Chondrocyte (in vitro differentiated cells): ENCODE measurements at regions not wholly inside any gene's neighbourhood (a gene's known extent, or its start where the extent isn't known, plus 50 kb on each side); places are given as distances from the start of the nearest gene placed in this dataset.

Source experiments
- DNase-seq: peaks from one replicate; pipeline ENCODE4 v3.0.0; 2021; ENCODE audit warnings: mixed read lengths, low spot score
- H3K27ac Mint-ChIP-seq: one replicate; pipeline ENCODE4 v1.8.0; 2021; ENCODE audit warnings: mild to moderate bottlenecking, moderate library complexity, mixed read lengths; ENCODE audit not compliant: unreplicated experiment
- H3K27me3 Mint-ChIP-seq: 2 replicates; pipeline ENCODE4 v1.8.0; 2021; ENCODE audit warnings: low read depth, mixed read lengths
- H3K36me3 Mint-ChIP-seq: 2 replicates; pipeline ENCODE4 v1.8.0; 2021; ENCODE audit warnings: low read depth, mixed read lengths
- H3K4me1 Mint-ChIP-seq: 2 replicates; pipeline ENCODE4 v1.8.0; 2021; ENCODE audit warnings: low read depth, mild to moderate bottlenecking, mixed read lengths
- H3K4me3 Mint-ChIP-seq: one replicate; pipeline ENCODE4 v1.8.0; 2021; ENCODE audit warnings: mild to moderate bottlenecking, moderate library complexity, mixed read lengths; ENCODE audit not compliant: unreplicated experiment
- H3K9me3 Mint-ChIP-seq: 2 replicates; pipeline ENCODE4 v1.8.0; 2021; ENCODE audit warnings: low read depth, mixed read lengths
- TF ChIP-seq, protein P1 (sequence below): fragments of 200-600 bp; sonication (generic); IDR thresholded peaks from 2 replicates; pipeline ENCODE4 v1.5.0; 2021; ENCODE audit warnings: antibody characterized with exemption, mild to moderate bottlenecking, moderate library complexity

- DNase-seq, result no peak
- Mint-ChIP-seq H3K27me3 (no peaks in the 10 kb centered on the region), H3K4me3 (no peak overlapping the region), H3K27ac (no peak overlapping the region), H3K36me3 (peaks cover 5% of the 10 kb centered on the region), H3K9me3 (peaks cover 13% of the 10 kb centered on the region), H3K4me1 (peaks cover 10% of the 10 kb centered on the region)
- TF ChIP-seq, protein P1, sequence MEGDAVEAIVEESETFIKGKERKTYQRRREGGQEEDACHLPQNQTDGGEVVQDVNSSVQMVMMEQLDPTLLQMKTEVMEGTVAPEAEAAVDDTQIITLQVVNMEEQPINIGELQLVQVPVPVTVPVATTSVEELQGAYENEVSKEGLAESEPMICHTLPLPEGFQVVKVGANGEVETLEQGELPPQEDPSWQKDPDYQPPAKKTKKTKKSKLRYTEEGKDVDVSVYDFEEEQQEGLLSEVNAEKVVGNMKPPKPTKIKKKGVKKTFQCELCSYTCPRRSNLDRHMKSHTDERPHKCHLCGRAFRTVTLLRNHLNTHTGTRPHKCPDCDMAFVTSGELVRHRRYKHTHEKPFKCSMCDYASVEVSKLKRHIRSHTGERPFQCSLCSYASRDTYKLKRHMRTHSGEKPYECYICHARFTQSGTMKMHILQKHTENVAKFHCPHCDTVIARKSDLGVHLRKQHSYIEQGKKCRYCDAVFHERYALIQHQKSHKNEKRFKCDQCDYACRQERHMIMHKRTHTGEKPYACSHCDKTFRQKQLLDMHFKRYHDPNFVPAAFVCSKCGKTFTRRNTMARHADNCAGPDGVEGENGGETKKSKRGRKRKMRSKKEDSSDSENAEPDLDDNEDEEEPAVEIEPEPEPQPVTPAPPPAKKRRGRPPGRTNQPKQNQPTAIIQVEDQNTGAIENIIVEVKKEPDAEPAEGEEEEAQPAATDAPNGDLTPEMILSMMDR, result no peak
Observed at GRCh38 chr6:22726966-22727365, 157.6 kb downstream of the HDGFL1 start.

DNA sequence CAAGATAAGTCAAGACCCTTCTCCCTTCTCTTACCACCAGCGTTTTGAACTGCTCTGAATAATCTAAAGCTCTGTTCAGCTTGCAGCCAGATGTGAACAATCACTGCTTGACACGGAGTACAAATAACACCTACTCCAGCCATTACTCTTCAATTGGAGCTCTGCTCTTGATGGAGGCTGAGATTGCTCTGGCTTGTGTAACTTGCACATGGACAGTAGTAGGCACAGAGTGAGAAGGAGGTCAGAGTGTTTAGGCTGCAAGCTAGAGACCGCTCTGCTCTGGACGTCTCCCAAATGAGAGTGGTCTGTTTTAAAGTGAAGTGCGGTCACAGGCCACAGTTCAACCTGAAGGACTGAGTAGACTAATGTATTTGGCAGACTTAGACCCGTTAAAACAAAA is 158.3 kb downstream of the HDGFL1 start:
- no peak overlapping the region for H3K4me3 Mint-ChIP-seq
- H3K36me3 Mint-ChIP-seq, result peaks cover 5% of the 10 kb centered on the region
- peaks cover 17% of the 10 kb centered on the region for H3K4me1 Mint-ChIP-seq
- no peak for DNase-seq
- H3K27me3 Mint-ChIP-seq, result no peaks in the 10 kb centered on the region
- TF ChIP-seq, protein P1, result no peak
- H3K9me3 Mint-ChIP-seq, result peaks cover 11% of the 10 kb centered on the region
- H3K27ac Mint-ChIP-seq, result no peak overlapping the region

DNA sequence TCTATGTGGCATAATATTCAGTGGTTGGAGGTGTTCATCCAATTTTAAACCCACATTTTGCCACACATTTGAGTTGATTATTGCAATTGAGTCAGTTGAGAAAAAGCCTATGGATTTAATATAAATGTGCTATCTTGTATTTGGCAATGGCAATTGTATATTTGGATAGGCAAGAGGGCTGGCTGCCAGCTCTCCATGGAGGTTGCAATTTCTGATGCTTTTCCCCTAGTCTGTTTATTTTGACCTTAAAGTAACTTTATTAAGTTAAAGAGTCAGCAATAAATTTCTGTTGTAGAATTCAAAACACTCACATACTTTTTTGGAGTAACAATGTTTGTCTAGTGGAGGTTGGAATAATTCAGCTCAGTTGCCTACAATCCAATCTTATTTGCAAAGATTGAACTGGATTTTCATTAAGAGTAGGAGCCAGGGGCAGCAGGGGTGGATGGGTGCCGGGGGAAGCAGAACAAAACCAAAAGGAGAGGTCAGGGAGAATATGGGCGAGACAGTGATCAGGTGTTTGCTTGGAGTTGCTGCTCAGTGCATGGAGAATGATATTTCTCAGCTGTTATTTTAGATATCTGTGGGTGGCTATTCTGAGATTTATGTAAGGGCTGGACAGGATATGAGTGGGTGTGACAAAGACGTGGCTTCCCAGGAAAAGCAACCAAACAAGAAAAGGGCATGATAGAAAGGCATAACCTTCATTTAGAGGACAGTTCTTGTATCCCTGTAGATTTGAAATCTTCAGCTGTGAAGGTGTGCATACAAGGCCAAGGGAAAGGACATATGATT is 163.0 kb downstream of the HDGFL1 start:
- H3K4me1 Mint-ChIP-seq, result peaks cover 19% of the 10 kb centered on the region
- no peak for DNase-seq
- H3K27ac Mint-ChIP-seq, result peak overlapping the region; percentile 61
- TF ChIP-seq, protein P1, result no peak
- H3K9me3 Mint-ChIP-seq, result peaks cover 4% of the 10 kb centered on the region
- H3K27me3 Mint-ChIP-seq, result no peaks in the 10 kb centered on the region
- H3K36me3 Mint-ChIP-seq, result no peaks in the 10 kb centered on the region
- H3K4me3 Mint-ChIP-seq, result no peak overlapping the region

DNA sequence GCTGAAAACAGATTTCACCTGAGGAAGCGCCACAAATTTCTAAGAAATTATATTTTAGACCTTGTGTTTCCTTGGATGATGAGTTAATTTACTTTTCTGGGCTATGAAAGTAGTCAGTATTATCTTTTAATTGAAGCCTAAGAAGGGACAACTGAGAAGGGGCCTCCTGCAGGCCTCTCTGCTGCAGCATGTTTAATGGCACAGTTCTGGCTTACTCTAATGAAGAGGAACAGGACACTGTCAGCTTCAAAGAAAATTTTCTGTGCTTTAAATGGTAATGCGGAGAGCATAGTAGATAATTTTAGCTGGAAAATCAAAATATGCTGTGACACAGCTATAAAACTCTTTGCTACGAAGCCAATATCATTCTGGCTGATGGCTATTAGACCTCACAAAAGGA is 167.4 kb downstream of the HDGFL1 start:
- Mint-ChIP-seq H3K27ac (no peak overlapping the region), H3K4me3 (no peak overlapping the region), H3K36me3 (no peaks in the 10 kb centered on the region), H3K9me3 (peaks cover 4% of the 10 kb centered on the region), H3K4me1 (peaks cover 14% of the 10 kb centered on the region), H3K27me3 (no peaks in the 10 kb centered on the region)
- no peak for DNase-seq
- TF ChIP-seq, protein P1, result no peak

DNA sequence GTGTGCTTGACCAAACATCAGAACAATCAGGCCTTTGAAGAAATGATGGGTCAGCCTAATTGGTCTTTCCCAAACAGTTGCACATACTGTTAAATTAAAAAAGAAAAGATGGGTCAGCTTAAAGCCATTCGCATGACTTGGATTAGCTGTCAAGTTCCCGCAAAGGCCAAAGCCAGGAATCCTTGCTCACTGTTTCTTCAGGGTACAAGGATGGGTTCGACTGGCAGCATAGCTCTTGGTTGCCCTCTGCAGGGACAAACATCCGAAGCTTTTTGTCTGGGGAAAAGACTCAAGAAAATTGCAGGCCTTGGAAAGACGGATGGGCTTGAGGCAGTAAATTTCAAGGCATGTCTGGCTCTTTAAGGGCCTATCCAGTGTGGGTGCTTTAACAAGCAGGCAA is 168.0 kb downstream of the HDGFL1 start:
- Mint-ChIP-seq H3K36me3 (no peaks in the 10 kb centered on the region), H3K27ac (no peak overlapping the region), H3K4me3 (no peak overlapping the region), H3K9me3 (peaks cover 4% of the 10 kb centered on the region), H3K4me1 (peaks cover 8% of the 10 kb centered on the region), H3K27me3 (no peaks in the 10 kb centered on the region)
- TF ChIP-seq, protein P1, result peak; percentile 74
- DNase-seq, result no peak
